Hippocampal formation (tissue), 2 donors: ENCODE measurements at regions not wholly inside any gene's neighbourhood (a gene's known extent, or its start where the extent isn't known, plus 50 kb on each side); places are given as distances from the start of the nearest gene placed in this dataset.
"Not testable (repeated sequence)": the region's sequence is repeated elsewhere in the genome, so short reads cannot be mapped to it uniquely, and the experiment has no call there.

Source experiments
- DNase-seq, 2 donors: peaks; one replicate each; lab custom pipeline; 2025; lab: John Stamatoyannopoulos, UW

DNA sequence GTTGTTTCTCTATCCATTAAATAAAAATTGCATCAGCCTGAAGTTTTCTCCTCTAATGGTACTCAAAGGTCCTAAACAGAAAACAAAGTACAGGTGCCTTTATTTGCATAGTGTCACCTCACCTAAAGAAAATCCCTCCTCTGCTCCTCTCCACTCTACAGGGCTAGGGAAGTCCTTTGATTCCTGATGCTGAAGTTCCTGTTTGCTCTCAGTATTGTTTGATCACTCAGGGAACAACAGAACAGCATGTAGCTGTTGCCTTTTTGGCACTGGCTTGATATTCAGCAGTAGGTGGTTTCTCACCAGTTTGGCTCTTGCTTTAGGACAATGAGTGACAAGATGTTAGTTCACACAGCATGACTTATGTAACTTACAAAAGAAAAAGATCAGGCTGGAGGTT lies 156.2 kb upstream of the SLC7A11 start:
- no peak for DNase-seq

DNA sequence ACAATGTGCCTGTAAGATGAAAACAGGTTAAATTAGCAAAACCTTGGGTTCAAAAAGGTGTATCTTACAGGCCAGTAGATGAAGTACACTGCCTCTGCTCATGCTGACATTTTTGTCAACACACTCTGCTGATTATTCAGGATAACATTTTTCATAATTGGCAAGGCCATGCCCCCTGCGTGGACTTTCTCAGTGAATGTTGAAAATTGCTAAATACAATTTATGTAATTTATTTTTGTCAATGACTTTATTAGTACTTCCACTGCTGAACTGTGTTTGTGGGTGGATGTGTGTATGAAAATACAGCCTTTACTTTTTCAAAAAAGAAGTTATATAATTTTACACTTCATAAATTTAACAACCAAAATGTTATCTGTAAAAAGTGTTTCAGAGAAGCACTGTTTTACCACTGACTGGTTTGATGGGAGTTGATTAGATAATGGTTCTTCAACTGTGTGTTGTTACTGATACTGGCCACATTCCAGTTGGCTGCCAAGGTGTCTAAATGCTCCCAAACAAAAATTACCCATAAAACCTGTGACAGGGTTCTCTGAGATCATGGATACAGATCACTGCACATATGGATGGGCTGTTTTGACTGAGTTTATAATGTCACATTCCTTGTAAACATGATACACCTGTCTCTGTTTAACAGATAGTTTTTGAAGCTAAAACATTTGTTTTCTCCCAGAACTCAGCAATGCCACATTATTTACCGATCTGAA lies 151.9 kb upstream of the SLC7A11 start:
- DNase-seq, result peak in 1 of 2 donors; percentile 12

GRCh38 chr4:138392751-138393308 lies 150.7 kb upstream of the SLC7A11 start:
- DNase-seq, result no peak

GRCh38 chr4:138389976-138390685 lies 148.0 kb upstream of the SLC7A11 start:
- DNase-seq, result no peak

DNA sequence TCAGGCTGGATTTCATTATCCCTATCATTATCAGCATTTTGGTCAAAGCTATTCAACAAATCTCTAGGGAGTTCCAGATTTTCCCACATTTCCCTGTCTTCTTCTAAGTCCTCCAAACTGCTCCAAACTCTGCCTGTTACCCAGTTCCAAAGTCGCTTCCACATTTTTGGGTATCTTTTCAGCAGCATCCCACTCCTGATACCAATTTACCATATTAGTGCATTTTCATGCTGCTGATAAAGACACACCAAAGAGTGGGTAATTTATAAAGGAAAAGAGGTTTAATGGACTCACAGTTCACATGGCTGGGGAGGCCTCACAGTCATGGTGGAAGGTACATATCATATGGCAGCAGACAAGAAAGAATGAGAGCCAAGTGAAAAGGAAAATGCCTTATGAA lies 132.8 kb upstream of the SLC7A11 start:
- DNase-seq, result no peak

- DNase-seq, result no peak
Observed at GRCh38 chr4:138367942-138368341, 125.8 kb upstream of the SLC7A11 start.

GRCh38 chr4:138352446-138352845 lies 110.3 kb upstream of the SLC7A11 start:
- not testable (repeated sequence) for DNase-seq

DNA sequence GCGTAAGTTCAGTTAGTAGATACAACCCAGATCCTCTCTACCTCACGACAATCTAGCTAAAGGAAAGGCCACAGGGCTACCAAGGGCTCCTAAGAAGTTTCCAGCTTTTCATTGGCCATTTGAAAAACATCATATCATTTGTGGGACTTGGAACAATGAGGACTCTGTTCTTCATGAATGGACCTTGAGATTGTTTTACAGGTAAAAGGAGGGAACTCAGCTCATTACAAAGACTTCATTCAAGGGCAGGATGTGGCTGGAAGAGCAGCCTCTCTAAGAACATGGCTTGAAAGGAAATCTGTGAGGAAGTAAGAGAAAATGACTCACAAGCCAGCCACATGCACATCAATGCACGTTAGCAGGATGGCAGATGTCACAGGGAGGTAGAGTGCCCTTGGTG lies 105.9 kb upstream of the SLC7A11 start:
- DNase-seq, result no peak

DNA sequence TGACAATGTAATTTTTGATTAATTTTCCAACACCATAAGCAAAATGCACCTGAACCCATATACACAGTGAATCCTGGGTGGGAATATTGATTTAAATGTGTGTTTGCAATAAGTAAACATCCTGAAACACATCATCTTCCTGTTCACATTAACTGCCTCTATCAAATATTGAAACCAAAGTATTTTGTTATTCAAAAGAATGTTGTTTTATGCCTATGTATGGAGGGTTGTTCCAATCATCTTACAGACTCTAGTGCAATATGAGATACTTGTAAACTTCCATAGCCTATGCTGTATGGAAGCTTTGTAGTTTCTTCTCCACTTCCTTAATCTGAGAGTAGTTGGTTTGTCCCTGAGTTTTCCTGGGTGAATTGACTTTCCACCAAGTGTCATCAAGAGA lies 105.4 kb upstream of the SLC7A11 start:
- no peak for DNase-seq

GRCh38 chr4:138344851-138345250 lies 102.7 kb upstream of the SLC7A11 start:
- no peak for DNase-seq

- no peak for DNase-seq
Observed at GRCh38 chr4:138344054-138344453, 101.9 kb upstream of the SLC7A11 start.

- DNase-seq, result no peak
Observed at GRCh38 chr4:138341739-138342415, 99.7 kb upstream of the SLC7A11 start.

DNA sequence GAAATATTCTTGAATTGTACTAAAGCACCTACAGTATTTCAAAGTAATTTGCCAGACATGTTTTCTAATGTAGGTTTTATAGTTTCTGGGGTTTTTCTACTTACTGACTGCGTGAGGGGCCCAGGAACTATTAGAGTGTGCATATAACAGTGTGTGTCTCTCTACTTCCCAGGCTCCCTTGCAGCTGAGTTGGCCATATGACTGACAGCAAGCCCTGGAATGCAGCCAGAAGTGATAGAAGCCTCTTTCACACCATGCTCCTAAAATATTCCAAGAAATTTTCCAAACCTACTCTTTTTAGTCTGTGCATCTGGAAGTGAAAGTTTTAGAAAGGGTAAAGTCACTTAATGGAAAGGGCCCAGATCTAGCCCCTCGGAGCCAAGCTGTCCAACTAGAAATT lies 96.7 kb upstream of the SLC7A11 start:
- no peak for DNase-seq

- not testable (repeated sequence) for DNase-seq
Observed at GRCh38 chr4:138338222-138338621, 96.1 kb upstream of the SLC7A11 start.

- DNase-seq, result no peak
Observed at GRCh38 chr4:138334346-138335016, 92.3 kb upstream of the SLC7A11 start.

DNA sequence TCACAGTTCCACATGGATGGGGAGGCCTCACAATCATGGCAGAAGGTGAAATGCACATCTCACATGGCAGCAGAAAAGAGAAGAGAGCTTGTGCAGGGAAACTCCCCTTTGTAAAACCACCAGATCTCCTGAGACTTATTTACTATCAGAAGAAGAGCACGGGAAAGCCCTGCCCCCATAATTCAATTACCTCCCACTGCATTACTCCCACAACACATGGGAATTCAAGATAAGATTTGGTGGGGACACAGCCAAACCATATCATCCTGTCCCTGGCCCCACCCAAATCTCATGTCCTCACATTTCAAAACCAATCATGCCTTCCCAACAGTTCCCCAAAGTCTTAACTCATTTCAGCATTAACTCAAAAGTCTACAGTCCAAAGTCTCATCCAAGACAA lies 90.3 kb upstream of the SLC7A11 start:
- not testable (repeated sequence) for DNase-seq

DNA sequence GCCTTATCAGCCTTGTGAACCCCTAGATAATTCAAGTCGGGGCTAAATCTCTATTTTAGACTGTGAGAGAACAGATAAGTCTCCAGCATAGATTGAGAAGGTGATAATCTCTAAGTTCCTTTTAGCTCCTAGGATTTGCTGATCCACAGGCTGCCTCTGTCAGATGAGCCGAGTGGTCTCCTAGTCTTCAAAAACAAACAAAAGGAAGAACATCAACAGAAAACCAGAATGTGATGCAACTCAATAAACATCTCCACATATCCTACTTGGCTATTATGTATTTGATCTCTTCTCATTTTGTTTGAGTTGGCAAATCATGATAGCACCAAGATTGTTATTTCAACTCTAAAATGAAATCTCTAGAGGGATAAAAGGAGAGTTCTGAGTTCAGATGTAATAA lies 88.4 kb upstream of the SLC7A11 start:
- no peak for DNase-seq

DNA sequence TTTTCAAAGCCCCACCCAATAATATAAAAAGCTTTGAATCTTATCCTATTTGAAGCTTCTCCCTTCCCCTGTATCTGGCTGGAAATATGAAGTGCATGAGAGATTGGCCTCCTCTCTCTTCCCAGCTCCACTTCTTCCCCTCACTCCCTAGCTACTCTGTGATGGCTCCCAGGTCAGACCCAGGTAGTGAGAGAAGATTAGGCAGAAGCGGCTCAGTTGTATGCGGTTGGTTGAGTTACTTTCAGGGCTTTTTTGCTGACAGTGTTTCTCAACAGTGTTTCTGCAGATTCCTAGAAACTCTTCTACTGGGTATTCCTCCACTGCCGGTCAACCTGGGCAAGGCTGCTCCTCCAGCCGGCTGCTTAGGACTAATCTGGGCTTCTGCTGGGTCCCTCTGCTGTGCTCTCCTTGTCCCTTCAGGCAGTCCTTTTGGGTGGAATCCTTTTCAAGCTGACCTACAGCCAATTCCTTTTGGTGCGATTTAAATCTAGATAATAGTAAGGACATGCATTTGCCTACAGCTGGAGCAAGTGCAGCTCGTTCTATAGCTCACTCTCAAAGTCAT lies 87.4 kb upstream of the SLC7A11 start:
- DNase-seq, result no peak

- DNase-seq, result no peak
Observed at GRCh38 chr4:138327338-138327737, 85.2 kb upstream of the SLC7A11 start.

- DNase-seq, result peak in 1 of 2 donors; percentile 69
Observed at GRCh38 chr4:138320831-138321230, 78.7 kb upstream of the SLC7A11 start.

DNA sequence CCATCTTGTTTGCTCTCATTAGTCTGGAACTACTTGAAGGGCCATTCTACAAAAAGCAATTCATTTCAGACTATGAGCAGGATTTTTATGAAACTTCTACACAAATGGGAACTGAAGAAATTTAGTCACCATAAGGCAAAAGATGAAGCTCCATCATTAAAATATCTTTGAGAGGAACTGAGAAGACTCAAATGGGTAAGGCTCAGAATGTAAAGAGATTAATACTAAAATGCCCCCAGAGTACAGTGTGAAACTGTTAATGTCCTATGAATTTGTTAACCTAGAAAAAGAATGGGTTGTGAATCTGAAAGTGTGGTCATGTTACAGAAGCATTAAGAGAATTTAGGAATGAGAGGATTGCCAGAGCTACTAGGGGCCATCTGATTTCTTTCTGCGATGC lies 77.9 kb upstream of the SLC7A11 start:
- no peak for DNase-seq
